ENCODE measurements at regions not wholly inside any gene's neighbourhood (a gene's known extent, or its start where the extent isn't known, plus 50 kb on each side); places are given as distances from the start of the nearest gene placed in this dataset.
"Not testable (repeated sequence)": the region's sequence is repeated elsewhere in the genome, so short reads cannot be mapped to it uniquely, and the experiment has no call there.

GRCh38 chr10:61818251-61818650 lies 83.2 kb upstream of the ARID5B start:
- WGBS (ENCODE audit: insufficient coverage, low coverage, low lambda C conversion rate, missing lambda C conversion rate) = 53% methylated on average over 2 of the region's 2 CpGs
- H3K4me3 ChIP-seq; H3K27me3 ChIP-seq; H3K36me3 ChIP-seq; DNase-seq; H3K4me1 ChIP-seq; H3K9me3 ChIP-seq; ATAC-seq; intact Hi-C loops (cut with DNase I); H3K27ac ChIP-seq: not testable (repeated sequence)

DNA sequence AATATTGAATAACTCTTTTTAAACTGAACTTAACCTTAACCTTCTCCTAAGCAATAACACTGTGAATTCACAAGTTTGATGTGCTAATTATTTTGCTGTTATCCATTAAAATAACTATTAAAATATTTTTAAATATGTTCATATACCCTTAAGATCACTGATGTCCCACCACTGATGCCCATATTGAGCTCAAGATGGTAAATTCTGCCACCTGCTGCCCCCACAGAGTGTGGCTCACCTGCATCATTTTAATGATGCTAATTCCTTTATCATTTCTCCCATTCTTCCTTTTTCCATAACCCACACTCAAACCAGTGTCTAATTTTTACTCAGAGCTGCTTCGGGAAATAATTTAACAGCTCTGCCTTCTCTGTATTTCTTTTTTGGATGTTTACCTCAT lies 82.3 kb upstream of the ARID5B start:
- 44% methylated on average over 1 of the region's 1 CpG for WGBS (ENCODE audit: insufficient coverage, low coverage, low lambda C conversion rate, missing lambda C conversion rate)
- no peaks in the 10 kb centered on the region for H3K27me3 ChIP-seq
- intact Hi-C loops (cut with DNase I) = no loop called here
- no peaks in the 10 kb centered on the region for H3K36me3 ChIP-seq
- no peak for ATAC-seq
- no peak overlapping the region for H3K27ac ChIP-seq
- no peaks in the 10 kb centered on the region for H3K9me3 ChIP-seq
- no peak overlapping the region for H3K4me3 ChIP-seq
- TF ChIP-seq, protein P1, sequence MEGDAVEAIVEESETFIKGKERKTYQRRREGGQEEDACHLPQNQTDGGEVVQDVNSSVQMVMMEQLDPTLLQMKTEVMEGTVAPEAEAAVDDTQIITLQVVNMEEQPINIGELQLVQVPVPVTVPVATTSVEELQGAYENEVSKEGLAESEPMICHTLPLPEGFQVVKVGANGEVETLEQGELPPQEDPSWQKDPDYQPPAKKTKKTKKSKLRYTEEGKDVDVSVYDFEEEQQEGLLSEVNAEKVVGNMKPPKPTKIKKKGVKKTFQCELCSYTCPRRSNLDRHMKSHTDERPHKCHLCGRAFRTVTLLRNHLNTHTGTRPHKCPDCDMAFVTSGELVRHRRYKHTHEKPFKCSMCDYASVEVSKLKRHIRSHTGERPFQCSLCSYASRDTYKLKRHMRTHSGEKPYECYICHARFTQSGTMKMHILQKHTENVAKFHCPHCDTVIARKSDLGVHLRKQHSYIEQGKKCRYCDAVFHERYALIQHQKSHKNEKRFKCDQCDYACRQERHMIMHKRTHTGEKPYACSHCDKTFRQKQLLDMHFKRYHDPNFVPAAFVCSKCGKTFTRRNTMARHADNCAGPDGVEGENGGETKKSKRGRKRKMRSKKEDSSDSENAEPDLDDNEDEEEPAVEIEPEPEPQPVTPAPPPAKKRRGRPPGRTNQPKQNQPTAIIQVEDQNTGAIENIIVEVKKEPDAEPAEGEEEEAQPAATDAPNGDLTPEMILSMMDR (IDR thresholded peaks at IDR 0.05) = no peak
- TF ChIP-seq POLR2A (IDR thresholded peaks at IDR 0.05) = no peak
- no peak for DNase-seq
- H3K4me1 ChIP-seq = no peaks in the 10 kb centered on the region

- 79% methylated on average over 5 of the region's 5 CpGs for WGBS (ENCODE audit: insufficient coverage, low coverage, low lambda C conversion rate, missing lambda C conversion rate)
These were observed 80.3 kb upstream of the ARID5B start for GRCh38 chr10:61821153-61821552.

DNA sequence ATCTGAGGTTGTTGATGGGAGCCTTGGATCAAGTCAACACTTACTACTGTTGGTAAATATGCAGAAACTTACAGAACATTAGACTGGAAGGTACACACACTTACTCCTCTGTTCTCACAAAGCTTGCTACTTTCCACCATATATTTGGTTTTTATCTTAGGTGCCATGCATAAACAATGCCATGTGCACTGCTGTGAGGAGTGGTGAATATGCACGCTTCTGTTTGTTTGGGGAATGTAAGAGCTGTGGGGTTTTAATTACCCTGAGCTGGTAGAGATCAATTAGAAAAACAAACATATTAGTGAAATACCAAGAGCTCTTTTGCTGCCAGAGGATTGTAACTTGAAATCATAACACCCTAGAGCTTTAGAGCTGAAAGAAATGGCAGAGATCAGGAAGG lies 79.8 kb upstream of the ARID5B start:
- TF ChIP-seq POLR2A (IDR thresholded peaks at IDR 0.05) = no peak
- TF ChIP-seq, protein P1 (IDR thresholded peaks at IDR 0.05) = no peak
- Histone ChIP-seq H3K36me3 (no peaks in the 10 kb centered on the region), H3K4me1 (no peaks in the 10 kb centered on the region), H3K4me3 (no peak overlapping the region), H3K27me3 (no peaks in the 10 kb centered on the region), H3K9me3 (no peaks in the 10 kb centered on the region), H3K27ac (no peak overlapping the region)
- intact Hi-C loops (cut with DNase I) = no loop called here
- ATAC-seq (no peak), DNase-seq (no peak)
- WGBS (ENCODE audit: insufficient coverage, low coverage, low lambda C conversion rate, missing lambda C conversion rate) = 83% methylated on average over 1 of the region's 1 CpG

More at GRCh38 chr10:61821153-61821552, 80.3 kb upstream of the ARID5B start:
- no peak overlapping the region for H3K27ac ChIP-seq
- no peaks in the 10 kb centered on the region for H3K36me3 ChIP-seq
- H3K4me3 ChIP-seq = no peak overlapping the region
- H3K4me1 ChIP-seq = no peaks in the 10 kb centered on the region
- H3K9me3 ChIP-seq = no peaks in the 10 kb centered on the region
- H3K27me3 ChIP-seq = no peaks in the 10 kb centered on the region
- no peak for TF ChIP-seq POLR2A (IDR thresholded peaks at IDR 0.05)
- TF ChIP-seq, protein P1 (IDR thresholded peaks at IDR 0.05) = no peak
- DNase-seq (no peak), ATAC-seq (no peak)
- intact Hi-C loops (cut with DNase I) = no loop called here

DNA sequence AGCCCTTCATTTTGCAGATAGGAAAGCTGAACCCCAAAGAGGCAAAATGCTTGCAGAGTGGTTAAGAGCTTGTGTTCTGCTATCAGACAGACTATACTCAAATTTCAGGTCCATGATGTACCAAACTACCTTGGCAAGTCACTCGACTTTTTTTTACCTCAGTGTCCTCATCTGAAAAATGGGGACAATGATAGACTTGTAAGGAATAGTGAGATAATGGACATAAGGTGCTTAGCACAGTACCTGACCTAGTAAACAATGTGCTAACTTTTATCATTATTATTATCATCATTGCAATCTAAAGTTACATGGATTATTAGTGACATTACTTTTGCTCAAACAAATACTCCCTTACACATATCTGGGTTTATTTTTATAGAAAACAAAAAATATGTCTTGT lies 79.4 kb upstream of the ARID5B start:
- 60% methylated on average over 1 of the region's 1 CpG for WGBS (ENCODE audit: insufficient coverage, low coverage, low lambda C conversion rate, missing lambda C conversion rate)
- no peak for ATAC-seq

More for the DNA sequence above, 79.4 kb upstream of the ARID5B start:
- no peaks in the 10 kb centered on the region for H3K9me3 ChIP-seq
- no peak overlapping the region for H3K4me3 ChIP-seq
- no peak for TF ChIP-seq POLR2A (IDR thresholded peaks at IDR 0.05)
- TF ChIP-seq, protein P1 (IDR thresholded peaks at IDR 0.05) = no peak
- DNase-seq = no peak
- no peaks in the 10 kb centered on the region for H3K27me3 ChIP-seq
- no peak overlapping the region for H3K27ac ChIP-seq
- intact Hi-C loops (cut with DNase I) = no loop called here
- H3K4me1 ChIP-seq = no peaks in the 10 kb centered on the region
- H3K36me3 ChIP-seq = no peaks in the 10 kb centered on the region

Data from right lobe of liver (tissue), 6 donors.